ENCODE measurements at regions not wholly inside any gene's neighbourhood (a gene's known extent, or its start where the extent isn't known, plus 50 kb on each side); places are given as distances from the start of the nearest gene placed in this dataset.

DNA sequence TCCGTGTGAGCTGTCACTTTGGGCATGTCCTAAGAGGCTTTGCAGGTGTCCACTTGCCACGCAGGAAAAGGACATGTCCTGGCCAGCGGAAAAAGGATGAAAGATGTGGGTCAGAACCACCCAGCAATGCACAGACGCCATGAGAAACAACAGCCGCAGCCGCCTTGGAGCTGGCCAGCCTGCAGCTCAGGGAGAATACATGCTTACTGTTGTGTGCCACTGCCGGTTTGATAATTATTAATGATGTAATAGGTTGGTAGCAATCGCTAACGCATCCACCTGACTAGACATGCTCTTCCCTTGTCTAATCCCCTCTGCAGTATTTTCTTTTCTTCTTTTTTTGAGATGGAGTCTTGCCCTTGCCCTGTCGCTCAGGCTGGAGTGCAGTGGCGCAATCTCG is 221.7 kb downstream of the HAUS1 start:
- BruUV-seq (replicated peaks), result no TSS peak
- peaks cover 23 to 31% of the 10 kb centered on the region in 2 experiments for H3K4me1 ChIP-seq (ENCODE audit: control insufficient read depth in 1 of 2, insufficient read depth in 2 of 2, low read length in 2 of 2)
- no peaks in the 10 kb centered on the region for H3K79me2 ChIP-seq (ENCODE audit: insufficient read depth, low read length)
- H3K9me2 ChIP-seq (ENCODE audit: insufficient read depth), result no peaks in the 10 kb centered on the region
- intact Hi-C loops (cut with micrococcal nuclease), result no loop called here
- H3K27ac ChIP-seq (ENCODE audit: low read depth, low read length), result no peak overlapping the region
- no peak overlapping the region for H2AFZ ChIP-seq (ENCODE audit: low read depth, low read length, poor library complexity, severe bottlenecking)
- ChIA-PET RAD21 (ENCODE audit: low non-redundant PET in 1 of 2, low total read pairs in 2 of 2, uncharacterized antibody in 2 of 2, unreplicated experiment in 2 of 2) (no interaction called here), CTCF (no interaction called here), POLR2A (no interaction called here)
- no peak overlapping the region for H3K4me2 ChIP-seq (ENCODE audit: low read length)
- DNase-seq (ENCODE audit: low read depth, low spot score) (no peak), ATAC-seq (no peak)
- H3K27me3 ChIP-seq (ENCODE audit: insufficient read depth, low read length), result no peaks in the 10 kb centered on the region
- no peaks in the 10 kb centered on the region for H3K36me3 ChIP-seq (ENCODE audit: control insufficient read depth in 1 of 2, insufficient read depth in 2 of 2, low read length in 2 of 2)
- no peak for TF ChIP-seq EZH2 (IDR thresholded peaks at IDR 0.05)
- TF ChIP-seq ELF1 (IDR thresholded peaks at IDR 0.05; ENCODE audit: borderline replicate concordance, low read depth), result no peak
- TF ChIP-seq YY1 (IDR thresholded peaks at IDR 0.05; ENCODE audit: extremely low read depth, insufficient replicate concordance, low read depth, low read length), result no peak
- no peak for TF ChIP-seq TCF7L2 (IDR thresholded peaks at IDR 0.05; ENCODE audit: borderline replicate concordance, extremely low read depth, insufficient read depth, insufficient read length)
- no peak for TF ChIP-seq ZNF274 (IDR thresholded peaks at IDR 0.05; ENCODE audit: low read depth, low read length)
- no peak for TF ChIP-seq JUND (IDR thresholded peaks at IDR 0.05)
- no peak for TF ChIP-seq FOSL1 (IDR thresholded peaks at IDR 0.05; ENCODE audit: low read depth)
- TF ChIP-seq, protein P1, sequence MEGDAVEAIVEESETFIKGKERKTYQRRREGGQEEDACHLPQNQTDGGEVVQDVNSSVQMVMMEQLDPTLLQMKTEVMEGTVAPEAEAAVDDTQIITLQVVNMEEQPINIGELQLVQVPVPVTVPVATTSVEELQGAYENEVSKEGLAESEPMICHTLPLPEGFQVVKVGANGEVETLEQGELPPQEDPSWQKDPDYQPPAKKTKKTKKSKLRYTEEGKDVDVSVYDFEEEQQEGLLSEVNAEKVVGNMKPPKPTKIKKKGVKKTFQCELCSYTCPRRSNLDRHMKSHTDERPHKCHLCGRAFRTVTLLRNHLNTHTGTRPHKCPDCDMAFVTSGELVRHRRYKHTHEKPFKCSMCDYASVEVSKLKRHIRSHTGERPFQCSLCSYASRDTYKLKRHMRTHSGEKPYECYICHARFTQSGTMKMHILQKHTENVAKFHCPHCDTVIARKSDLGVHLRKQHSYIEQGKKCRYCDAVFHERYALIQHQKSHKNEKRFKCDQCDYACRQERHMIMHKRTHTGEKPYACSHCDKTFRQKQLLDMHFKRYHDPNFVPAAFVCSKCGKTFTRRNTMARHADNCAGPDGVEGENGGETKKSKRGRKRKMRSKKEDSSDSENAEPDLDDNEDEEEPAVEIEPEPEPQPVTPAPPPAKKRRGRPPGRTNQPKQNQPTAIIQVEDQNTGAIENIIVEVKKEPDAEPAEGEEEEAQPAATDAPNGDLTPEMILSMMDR (IDR thresholded peaks at IDR 0.05 in 2 of 3, conservative IDR thresholded peaks at IDR 0.05 in 1 of 3; ENCODE audit: borderline replicate concordance in 1 of 3, insufficient read depth in 1 of 3, low read depth in 2 of 3, low read length in 2 of 3), result no peak
- TF ChIP-seq, protein P2, sequence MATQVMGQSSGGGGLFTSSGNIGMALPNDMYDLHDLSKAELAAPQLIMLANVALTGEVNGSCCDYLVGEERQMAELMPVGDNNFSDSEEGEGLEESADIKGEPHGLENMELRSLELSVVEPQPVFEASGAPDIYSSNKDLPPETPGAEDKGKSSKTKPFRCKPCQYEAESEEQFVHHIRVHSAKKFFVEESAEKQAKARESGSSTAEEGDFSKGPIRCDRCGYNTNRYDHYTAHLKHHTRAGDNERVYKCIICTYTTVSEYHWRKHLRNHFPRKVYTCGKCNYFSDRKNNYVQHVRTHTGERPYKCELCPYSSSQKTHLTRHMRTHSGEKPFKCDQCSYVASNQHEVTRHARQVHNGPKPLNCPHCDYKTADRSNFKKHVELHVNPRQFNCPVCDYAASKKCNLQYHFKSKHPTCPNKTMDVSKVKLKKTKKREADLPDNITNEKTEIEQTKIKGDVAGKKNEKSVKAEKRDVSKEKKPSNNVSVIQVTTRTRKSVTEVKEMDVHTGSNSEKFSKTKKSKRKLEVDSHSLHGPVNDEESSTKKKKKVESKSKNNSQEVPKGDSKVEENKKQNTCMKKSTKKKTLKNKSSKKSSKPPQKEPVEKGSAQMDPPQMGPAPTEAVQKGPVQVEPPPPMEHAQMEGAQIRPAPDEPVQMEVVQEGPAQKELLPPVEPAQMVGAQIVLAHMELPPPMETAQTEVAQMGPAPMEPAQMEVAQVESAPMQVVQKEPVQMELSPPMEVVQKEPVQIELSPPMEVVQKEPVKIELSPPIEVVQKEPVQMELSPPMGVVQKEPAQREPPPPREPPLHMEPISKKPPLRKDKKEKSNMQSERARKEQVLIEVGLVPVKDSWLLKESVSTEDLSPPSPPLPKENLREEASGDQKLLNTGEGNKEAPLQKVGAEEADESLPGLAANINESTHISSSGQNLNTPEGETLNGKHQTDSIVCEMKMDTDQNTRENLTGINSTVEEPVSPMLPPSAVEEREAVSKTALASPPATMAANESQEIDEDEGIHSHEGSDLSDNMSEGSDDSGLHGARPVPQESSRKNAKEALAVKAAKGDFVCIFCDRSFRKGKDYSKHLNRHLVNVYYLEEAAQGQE (IDR thresholded peaks at IDR 0.05; ENCODE audit: low read depth), result no peak
- TF ChIP-seq ZFX (IDR thresholded peaks at IDR 0.05), result no peak
- no peak for TF ChIP-seq CEBPB (IDR thresholded peaks at IDR 0.05; ENCODE audit: low read depth)
- no peak for TF ChIP-seq RAD21 (IDR thresholded peaks at IDR 0.05; ENCODE audit: low read depth)
- no peak for TF ChIP-seq EGR1 (IDR thresholded peaks at IDR 0.05; ENCODE audit: low read depth)
- TF ChIP-seq POLR2AphosphoS5 (IDR thresholded peaks at IDR 0.05; ENCODE audit: low read depth, low read length), result no peak
- TF ChIP-seq, protein P3, sequence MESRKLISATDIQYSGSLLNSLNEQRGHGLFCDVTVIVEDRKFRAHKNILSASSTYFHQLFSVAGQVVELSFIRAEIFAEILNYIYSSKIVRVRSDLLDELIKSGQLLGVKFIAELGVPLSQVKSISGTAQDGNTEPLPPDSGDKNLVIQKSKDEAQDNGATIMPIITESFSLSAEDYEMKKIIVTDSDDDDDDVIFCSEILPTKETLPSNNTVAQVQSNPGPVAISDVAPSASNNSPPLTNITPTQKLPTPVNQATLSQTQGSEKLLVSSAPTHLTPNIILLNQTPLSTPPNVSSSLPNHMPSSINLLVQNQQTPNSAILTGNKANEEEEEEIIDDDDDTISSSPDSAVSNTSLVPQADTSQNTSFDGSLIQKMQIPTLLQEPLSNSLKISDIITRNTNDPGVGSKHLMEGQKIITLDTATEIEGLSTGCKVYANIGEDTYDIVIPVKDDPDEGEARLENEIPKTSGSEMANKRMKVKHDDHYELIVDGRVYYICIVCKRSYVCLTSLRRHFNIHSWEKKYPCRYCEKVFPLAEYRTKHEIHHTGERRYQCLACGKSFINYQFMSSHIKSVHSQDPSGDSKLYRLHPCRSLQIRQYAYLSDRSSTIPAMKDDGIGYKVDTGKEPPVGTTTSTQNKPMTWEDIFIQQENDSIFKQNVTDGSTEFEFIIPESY (IDR thresholded peaks at IDR 0.05; ENCODE audit: extremely low read depth, insufficient replicate concordance, low read length), result no peak
- no peak overlapping the region for H3K4me3 ChIP-seq (replicated peaks in 1 of 2; ENCODE audit: low read depth in 1 of 2, low read length in 2 of 2)
- H4K20me1 ChIP-seq (ENCODE audit: insufficient read depth), result no peaks in the 10 kb centered on the region
- no peaks in the 10 kb centered on the region for H3K9me3 ChIP-seq (ENCODE audit: control insufficient read depth in 1 of 2, insufficient read depth in 1 of 2, low read depth in 1 of 2, low read length in 2 of 2)
- no peak overlapping the region for H3K9ac ChIP-seq (ENCODE audit: low read length)

Measured in HCT116 (cell line).